Right renal pelvis (tissue), 4 donors: ENCODE measurements at regions not wholly inside any gene's neighbourhood (a gene's known extent, or its start where the extent isn't known, plus 50 kb on each side); places are given as distances from the start of the nearest gene placed in this dataset.
"Not testable (repeated sequence)": the region's sequence is repeated elsewhere in the genome, so short reads cannot be mapped to it uniquely, and the experiment has no call there.

Experiments used
- DNase-seq, 4 donors: peaks; one replicate each; pipeline ENCODE4 v3.0.0-alpha.2; 2013; ENCODE audit warnings: low read depth in 4 of 4, low spot score in 3 of 4, missing footprints in 1 of 4

DNA sequence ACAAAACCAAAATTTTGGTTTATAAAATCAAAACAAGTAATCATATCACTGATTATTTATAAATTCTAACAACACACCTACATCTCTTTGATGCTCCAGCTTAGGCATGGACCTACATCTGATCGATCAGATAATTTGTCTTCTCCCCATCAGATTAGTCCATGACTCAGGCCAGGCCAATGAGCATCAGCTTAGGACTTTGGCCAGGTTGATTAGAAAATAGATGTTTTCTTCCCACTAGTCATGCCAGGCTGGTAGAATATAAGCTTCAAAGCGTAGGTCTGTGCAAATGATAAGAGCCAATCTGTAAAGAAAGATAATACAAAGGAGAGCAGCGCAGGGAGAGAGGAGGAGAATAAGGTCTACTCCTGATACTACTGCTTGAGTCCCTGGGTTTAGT lies 1487.9 kb downstream of the FAM181B start:
- DNase-seq, result no peak

DNA sequence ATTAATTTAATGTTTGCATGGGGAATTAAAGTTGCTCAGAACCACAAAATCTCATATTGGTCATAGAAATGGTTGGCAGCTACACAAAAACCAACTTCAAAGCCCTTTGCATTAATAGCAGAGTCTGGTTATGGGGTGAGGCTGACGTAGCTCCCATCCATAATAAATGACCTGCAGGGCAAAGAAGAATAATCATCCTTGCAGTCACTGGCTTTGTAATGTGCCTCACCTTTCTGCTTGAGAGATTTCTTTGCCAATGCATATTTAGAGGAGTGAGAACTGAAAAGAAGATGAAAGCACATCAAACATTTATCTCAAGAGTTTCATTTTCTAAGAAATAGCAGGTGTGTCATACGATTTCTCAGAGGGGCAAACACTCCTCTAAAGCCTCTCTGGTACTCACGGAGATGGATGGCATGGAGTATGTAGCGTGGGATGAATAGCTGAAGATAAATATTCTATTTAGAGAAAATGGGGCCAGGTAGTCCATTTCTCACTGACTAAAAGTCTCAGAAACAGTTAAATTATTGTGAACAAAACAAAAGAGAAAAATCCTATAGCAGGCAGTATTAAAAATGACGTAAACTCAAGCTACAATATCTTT lies 1491.9 kb downstream of the FAM181B start:
- DNase-seq, result no peak

DNA sequence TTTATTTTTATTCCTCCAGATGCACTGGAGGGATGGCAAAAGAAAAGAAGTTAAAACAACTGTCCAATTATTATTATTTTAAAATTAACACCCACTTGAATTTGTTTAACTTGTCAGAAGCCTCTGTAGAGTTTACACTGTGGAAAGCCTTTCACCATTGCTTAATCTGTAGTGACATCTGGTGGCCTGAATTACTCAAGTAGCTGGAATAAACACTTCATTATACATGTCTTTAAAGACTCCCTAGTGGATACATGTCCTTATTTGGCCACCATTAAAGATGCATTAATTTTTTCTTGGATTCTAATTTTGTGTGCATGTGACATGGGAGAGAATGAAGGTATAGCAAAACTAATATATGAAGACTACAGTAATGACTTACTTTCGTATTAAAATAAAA lies 1496.5 kb downstream of the FAM181B start:
- DNase-seq, result peak; percentile 53 to 64 (median 58)

DNA sequence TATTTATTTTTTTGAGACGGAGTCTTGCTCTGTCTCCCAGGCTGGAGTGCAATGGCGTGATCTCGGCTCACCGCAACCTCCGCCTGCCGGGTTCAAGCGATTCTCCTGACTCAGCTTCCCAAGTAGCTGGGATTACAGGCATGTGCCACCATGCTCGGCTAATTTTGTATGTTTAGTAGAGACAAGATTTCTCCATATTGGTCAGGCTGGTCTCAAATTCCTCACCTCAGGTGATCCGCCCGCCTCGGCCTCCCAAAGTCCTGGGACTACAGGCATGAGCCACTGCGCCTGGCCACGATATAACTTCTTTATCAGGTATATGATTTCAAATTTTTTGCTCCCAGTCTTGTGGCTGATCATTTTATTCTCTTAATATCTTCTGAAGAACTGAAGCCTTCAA lies 1506.3 kb downstream of the FAM181B start:
- not testable (repeated sequence) for DNase-seq

DNA sequence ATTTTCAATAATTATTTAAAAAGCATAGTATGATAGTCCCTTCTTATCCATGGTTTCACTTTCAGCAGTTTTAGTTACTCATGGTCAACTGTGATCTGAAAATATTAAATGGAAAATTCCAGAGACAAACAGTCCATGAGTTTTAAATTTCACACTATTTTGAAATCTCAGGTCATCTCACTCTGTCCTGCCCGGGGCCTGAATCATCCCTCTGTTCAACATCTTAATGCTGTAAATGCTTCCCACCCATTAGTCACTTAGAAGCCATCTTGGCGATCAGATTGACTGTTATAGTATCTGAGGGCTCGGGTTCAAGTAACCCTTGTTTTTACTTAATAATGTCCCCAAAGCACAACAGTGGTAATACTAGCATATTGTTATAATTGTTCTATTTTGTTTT lies 1509.3 kb downstream of the FAM181B start:
- no peak for DNase-seq

DNA sequence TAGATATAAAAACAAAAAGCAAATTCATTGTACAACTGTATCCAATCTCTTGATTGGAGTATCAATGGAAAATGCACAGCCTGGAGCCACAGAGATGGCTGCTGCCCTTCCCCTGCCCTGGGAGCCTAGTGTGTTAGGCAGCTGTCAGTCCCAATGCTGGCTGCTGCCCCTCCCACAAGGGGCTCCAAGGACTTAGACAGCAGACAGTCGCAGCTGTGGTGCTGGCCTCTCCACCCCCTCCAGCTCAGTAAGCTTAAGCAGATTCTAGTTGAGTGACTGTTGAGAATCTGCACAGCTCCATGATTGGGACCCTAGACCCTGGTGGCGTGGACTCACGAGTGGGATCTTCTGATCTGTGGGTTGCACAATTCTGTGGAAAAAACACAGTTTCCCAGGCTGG lies 1511.2 kb downstream of the FAM181B start:
- no peak for DNase-seq

DNA sequence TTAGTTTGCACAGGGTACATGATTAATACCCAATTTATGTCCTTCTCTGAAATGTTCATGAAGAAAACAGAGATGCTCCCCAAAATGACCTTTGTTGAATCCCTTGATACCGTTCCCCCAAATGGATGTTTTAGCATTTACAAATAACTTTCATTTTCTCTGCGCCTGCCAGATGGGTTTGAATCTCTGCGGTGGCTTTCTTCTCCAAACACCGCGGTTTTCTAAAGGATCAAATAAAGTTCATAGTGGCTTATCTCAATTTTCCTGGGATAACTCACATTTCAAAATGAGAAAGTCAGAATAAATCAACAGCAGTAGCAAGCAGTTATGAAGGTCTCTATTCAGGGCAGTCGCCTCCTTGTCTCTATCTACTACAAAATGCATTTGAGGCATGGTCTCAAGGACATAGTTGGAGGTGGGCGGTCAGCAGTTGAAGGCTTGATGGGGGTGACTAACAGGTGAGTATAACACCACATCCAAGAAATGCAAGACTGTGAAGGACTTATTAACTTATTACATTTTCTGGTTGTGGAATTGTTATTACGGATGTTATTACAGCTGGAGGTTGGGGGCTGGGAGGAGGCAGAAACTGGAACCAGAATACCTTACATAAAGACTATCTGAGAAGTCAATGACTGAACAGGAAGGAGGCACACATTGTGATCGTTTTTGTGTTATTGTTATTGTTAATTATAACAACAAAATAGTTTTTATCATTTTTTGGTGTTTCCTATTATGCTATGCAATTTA lies 1513.3 kb downstream of the FAM181B start:
- DNase-seq, result no peak

DNA sequence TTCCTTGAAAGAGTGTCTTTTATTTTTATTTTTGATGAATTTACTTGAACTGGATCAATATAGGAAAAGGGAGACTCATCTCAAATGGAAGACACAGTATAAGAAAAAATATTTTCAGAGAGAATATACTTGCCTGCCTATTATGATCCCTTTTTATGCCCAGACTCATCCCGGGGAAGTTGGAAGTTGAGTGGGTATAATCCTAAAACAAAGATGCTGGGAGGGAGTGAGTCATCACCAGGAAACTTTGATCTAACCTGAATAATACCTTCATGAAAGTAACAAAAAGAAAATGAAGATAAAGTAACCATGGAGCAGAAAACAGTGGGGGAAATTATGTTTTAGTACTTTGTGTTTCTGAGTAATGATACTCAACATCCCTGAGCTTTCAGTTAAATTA lies 1514.0 kb downstream of the FAM181B start:
- no peak for DNase-seq

DNA sequence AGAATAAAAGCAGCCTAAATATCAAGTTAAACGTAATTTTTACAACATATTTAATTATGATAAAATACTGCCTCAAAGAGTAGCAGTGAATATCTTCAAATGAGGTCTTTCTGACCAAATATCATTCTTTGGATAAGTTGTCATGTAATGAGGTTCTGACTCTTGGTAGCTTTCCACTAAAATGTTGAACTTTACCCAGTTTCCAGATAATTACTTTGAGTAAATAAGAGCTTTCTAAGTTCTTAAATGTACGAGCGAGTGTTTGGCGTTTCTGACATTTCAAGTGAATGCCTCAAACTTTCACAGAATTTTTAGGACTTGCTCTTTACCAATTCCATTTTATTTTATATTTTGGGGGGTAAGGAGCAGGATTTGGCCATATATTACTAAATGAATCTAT lies 1515.2 kb downstream of the FAM181B start:
- DNase-seq, result no peak

DNA sequence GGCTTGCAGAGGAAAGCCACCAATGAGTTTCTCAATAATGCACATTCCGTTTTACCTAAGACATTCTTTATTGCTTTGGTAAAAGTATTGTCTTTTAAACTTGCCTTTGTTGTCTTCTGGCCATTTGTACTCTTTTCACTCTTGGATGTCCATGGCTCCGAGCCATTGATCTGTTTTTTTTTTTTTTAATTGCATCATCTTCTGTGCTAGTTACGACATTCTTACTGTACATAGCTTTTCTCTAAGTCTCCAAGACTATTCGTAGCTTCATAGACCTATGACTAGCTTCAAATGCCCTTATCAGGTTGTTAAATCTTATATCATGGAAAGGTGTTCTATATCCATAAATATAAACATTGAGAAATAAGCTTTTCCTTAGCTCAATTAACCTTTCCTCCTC lies 1522.6 kb downstream of the FAM181B start:
- no peak for DNase-seq

DNA sequence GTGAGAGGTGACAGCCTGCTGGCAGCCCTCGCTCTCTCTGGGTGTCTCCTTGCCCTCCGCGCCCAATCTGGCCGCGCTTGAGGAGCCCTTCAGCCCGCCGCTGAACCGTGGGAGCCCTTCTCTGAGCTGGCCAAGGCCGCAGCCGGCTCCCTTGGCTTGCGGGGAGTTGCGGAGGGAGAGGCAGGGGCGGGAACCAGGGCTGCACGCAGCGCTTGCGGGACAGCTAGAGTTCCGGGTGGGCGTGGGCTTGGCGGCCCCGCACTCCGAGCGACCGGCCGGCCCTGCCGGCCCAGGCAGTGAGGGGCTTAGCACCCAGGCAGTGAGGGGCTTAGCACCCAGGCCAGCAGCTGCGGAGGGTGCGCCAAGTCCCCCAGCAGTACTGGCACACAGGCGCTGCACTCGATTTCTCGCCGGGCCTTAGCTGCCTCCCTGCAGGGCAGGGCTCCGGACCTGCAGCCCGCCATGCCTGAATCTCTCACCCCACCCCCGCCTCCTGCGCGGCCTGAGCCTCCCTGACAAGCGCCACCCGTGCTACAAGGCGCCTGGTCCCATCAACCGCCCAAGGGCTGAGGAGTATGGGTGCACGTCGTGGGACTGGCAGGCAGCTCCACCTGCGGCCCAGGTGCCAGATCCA lies 1526.1 kb downstream of the FAM181B start:
- no peak for DNase-seq

DNA sequence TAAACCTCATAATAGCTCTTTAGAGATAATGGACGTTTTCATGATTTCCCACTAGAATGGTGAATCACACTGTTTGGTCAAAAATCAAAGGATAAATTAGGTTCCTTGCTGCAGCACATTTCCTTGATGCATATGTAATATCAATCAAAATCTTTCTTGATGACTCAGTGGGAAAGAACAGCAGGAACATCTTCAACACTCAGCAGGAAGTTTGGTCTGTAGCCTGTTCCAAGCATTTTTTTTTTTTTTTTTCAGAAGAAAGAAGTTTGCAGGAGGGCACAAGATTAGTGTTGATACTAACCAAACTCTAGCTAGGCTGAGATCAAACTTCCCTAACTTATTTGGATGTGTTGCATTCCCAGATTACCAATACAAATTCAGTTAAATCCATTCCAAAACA lies 1529.8 kb downstream of the FAM181B start:
- DNase-seq, result no peak

DNA sequence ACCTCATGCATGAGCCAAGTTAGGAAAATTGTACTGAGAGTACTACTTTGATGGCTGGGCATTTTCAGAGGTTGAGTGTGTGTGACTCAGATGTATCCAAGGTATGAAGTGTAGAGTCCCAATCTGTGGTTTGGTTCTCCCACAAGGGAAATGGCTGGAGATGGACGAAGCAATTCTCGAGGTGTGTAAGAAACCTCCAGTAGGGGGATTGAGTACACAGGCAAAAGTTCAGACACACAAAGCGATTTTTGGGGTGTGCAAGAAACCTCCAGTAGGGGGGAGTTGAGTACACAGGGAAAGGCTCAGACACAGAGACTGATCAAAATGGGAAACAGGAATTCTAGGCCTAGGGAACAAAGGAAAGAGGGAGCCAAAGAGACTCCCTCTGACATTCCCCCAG lies 1536.3 kb downstream of the FAM181B start:
- DNase-seq, result no peak

DNA sequence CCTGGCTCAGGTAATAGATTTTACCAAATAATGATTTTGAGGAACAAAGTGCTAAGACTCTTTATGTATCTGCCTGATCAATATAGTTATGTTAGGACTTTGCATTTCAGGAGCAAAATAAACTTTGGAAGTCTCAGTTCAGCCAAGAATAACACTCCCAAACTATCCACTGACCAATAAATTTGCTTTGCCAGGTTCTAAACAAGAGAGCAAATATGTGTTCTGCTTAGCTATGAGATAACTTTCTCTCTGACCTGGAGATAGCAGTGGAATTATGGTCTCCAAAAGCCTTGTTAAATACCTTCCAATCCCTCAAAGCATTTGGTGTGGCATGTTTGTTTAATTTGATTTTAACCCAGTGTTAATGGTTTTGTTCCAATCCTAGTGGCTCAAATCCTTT lies 1541.1 kb downstream of the FAM181B start:
- DNase-seq, result no peak

DNA sequence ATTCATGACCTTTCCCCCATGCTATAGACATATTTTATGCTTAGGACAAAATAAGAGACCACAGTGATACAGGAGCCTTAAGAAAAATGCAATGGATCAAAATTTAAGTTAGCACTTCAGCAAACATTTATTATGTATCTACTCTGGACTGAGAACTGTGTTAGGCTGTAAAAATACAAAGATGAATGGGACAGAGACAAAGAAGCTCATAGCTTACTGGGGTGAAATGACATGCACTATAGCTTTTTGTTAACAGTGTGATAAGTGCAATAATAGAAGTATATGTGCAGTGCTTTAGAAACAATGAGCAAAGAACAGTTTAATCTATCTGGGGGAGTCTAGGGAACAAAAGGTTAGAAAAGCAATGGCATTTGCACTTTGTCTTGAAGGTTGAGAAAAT lies 1543.1 kb downstream of the FAM181B start:
- DNase-seq, result peak in 1 of 4 donors; percentile 12

DNA sequence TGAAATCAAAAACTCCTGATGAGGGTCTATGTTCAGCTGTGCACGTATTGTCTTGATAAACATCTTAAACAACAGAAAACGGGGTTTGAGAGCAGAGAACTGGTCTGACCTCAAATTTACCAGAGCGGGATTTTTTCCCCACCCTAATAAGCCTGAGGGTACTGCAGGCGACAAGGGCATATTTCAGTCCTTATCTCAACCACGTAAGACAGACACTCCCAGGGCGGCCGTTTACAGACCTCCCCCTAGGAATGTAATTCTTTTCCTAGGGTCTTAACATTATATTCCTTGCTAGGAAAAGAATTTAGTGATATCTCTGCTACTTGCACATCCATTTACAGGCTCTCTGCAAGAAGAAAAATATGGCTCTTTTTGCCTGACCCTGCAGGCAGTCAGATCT lies 1546.6 kb downstream of the FAM181B start:
- not testable (repeated sequence) for DNase-seq

DNA sequence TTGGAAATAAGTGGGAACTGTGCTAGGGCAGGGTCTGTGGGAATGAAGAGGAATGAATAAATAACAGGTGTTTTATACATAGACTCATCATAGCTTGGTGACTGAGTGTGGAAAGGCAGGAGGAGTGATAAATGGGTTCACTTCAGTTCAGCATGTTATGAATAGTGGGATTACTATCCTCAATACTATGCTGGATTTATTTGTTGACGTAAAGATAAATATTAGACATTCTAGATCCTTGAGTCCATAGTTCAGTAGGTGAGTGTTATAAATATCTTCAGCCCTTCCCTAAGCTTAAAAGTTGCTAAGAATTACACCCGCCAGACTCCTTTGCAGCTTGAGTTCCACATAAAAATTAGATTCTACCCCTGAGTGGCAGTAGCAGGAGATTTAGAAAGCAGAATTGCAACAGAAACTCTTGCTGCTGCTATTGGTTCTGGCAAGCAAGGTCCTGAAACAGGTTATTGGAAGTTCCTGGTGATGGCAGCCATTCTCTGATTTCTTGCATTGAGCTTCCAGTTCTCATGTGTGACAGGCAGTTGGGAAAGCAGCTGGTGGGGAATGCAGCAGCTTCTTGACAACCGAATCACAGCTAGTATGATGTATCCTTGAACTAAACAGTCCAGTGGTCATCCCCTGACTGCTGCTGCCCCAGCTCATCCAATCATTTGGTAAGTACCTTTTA lies 1558.9 kb downstream of the FAM181B start:
- DNase-seq, result no peak

DNA sequence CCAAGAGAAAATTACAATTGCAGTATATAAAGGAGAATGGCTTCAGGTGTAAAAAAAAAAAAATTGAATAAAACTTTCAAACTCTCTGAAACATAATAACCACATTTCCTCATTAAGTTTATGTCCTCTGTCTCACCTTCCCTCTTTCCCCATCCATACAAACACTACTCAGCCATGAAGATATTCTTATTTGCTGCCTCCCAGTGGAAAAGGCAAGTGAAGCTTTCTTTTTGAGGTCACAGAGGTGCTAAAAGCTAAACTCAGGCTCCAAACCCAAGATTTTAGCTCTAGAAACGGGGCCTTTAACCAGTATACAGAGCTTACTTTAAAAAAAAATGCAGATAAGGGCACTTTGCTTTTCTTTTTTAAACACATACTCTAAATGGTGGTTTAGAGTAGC lies 1568.5 kb downstream of the FAM181B start:
- DNase-seq, result no peak

DNA sequence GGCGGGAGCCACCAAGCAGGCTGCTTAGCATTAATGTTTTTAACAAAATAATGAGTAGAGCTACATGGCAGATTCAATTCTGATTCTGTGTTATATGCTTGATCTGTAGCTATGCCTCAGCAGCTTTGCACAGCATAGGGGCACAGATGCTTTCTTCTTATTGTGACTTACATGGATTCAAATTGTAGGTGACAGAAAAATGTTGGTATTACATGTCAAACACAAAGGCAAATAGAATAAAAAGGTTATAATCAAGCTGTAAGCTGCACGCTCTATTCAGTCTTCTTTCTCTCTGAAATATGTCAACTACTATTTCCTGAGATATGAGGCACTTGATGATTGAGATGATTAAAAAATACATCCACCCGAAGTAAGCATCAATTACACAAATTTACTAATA lies 1573.8 kb downstream of the FAM181B start:
- no peak for DNase-seq

DNA sequence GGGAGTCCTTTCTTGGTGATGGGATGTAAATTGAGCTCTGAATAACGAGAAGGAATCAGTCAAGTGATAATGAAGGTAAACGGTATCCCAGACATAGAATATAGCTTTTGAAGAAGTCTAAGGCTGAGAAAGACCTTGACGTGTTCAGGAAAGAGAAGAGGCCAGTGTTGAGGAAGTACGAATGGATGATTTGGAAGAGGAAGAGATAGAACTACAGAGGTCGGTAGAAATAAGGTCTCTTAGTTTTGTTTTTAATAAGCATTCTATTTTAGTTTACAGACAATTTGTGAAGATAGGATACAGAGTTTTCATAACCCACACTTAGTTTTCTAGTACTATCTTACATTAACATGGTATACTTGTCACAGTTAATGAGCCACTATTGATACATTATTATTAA lies 1598.1 kb downstream of the FAM181B start:
- no peak for DNase-seq

DNA sequence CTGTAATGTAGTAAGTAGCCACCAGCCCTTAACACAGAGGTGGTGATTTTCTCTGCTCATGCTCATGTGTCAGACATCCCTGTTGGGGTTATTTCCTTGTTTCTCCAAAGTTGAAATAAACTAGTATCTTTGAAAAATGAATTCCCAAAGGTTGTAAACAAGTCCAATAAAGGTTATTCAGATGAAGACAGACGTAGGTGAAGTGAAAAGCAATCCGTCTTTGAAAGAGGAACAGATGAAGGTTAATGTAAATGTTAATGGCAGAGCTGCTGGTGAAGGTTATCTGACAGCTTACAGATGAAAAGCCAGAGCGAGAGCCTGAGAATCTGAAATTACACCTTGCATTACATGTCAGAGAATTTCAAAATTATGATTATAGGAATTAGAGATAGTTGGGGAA lies 1604.0 kb downstream of the FAM181B start:
- DNase-seq, result no peak

DNA sequence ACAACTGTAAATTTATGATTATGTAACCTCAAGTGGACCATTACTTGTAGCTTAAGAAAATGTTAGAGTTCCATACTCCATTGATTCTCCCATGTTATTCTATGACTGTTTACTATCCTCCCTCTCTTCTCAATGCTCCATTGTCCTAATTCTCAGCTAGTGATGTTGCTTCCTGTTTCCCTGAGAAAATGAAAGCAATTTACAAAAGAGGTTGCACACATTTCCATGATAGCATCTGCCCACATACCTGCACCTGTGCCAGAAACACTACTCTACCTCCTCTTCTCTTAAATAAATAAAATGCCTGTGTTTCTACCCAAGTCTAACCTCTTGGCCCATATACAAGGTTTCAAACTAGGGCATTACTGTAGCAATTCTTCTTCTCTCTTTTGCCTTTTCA lies 1620.9 kb downstream of the FAM181B start:
- no peak for DNase-seq
